Activated CD4-positive, alpha-beta T cell treated with anti-CD3 and anti-CD28 coated beads, Interleukin-2, Interleukin-6, amounts not matched to agents 100 ng/mL and 50 ng/mL, durations not matched to agents 16 hours and 8 hours (primary cell): ENCODE measurements at regions not wholly inside any gene's neighbourhood (a gene's known extent, or its start where the extent isn't known, plus 50 kb on each side); places are given as distances from the start of the nearest gene placed in this dataset.

Source experiments
- DNase-seq: peaks from one replicate; pipeline ENCODE4 v3.0.0-alpha.2; 2020

DNA sequence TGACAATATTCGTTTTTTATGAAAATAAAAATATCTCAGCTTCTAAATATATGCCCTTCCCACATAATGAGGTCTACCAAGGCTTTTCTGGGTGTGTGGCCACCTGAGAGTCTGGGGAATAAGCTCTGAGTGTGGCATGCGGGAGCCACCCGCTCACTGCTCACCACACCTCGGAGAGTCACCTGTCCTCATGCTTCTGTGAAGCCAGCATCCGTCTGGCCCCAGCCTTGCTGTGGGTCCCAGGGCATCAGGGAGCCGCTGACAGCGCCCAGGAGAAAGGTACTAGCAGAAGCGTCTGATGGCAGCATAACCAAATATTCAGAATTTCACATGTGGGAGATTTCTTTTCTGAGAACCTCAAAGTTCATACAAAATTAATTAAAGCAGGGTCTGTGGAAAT is 133.2 kb upstream of the IRX4 start:
- DNase-seq = no peak

DNA sequence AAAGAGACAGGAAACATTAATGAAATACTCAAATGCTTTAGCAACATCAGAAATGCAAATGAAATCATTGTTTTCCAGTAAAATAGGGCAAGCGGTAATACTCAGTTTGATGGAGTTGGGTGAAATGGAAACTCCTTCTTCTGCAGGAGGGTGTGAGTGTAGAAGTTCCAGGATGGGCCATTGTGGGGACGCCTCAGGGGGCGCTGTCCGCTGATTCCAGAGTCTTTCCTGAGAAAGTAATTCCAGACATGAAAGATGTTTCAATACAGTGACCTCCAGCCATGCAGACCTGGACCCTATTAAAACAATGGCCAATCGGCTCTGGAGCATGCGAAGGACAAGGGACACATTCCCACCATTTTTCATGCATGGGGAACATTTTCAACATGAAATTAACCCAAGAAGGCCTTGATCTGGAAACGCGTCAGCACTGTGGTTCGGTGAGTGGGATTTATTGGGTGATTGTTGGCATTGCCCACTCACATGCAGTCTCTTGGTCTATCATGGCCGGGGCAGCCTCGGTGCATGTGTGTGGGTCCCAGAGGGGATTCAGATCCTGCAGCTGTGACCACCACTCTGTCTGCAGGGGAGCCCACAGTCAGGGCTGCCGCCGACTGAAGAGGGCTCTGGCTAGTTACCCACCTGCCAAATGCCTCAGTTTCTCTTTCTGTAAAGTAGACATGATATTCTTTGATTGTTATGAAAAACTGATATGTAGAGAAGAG is 132.6 kb upstream of the IRX4 start:
- no peak for DNase-seq

DNA sequence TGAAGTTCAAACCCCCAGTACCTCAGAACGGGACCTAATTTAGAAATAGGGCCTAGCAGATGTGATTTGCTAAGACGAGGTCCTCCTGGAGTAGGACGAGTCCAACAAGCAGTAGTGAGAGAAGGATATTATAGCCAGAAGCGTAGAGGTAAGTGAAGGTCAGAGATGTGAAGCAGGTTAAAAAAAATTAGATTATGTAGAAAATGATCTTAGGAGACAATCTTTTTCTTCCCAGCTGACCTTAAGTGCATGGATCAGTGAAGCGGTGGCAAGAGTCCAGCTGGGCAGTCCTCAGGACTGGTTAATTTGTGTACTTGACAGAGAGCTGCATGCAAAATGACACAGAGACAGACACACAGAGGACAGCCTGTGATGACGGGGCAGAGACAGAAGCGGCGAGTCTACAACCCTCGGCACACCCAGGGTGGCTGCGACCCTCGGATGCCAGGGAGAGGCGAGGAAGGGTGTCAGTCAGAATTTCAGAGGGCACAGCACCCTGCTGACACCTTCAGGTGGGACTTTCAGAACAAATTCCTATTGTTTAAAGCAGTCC is 131.4 kb upstream of the IRX4 start:
- no peak for DNase-seq

DNA sequence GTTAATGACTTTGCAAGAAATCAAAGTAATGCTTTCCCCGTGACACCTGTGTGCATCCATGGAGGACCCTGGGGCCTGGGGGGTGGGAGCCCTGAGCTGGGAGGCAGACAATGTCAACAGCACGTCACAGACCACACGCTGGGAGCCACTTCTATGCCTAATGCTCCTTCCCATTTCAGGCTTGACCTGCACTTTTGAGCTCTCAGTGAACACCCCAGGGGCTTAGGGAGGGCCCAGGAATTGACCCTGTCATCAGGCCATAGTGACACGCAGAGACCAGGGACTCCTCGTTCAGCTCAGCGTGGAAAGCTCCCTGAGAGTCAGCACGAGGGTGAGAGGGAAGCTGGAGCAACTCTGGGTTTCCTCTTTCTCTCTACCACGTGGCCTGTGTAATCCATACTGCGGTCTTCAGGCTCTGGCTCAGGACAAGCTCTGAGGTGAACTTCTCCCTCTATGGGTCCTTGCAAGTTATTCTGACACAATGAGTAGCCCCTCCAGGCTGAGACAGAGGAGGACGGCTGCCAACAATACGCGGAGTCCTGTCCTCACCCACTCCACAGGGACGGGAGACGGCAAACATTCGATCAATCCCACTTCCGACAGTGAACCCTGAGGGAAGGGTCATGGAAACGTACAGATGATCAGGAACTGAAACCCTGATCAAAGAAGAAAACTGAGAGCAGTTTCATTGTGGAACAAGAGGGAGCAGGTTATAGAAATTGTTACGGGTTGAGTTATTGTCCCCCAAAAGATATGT is 130.8 kb upstream of the IRX4 start:
- no peak for DNase-seq

DNA sequence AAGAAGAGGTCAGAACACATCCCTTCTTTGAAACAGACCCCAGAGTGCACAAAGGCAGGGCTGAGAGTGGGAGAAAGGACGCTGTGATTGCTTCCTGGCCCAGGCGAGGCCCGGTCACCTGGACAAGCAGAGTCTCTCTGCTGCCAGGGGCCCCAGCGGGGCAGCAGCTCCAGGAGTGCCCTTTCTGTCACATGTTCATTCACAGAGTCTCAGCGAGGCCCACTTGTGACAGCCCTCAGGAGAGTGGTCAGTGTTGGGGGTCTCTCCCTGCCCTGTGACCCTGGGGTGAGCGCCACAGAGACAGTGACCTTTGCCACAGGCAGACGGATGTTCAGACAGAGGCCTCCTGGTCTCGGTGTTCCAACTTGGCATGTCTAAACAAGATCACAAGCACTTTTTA is 130.2 kb upstream of the IRX4 start:
- DNase-seq = no peak

DNA sequence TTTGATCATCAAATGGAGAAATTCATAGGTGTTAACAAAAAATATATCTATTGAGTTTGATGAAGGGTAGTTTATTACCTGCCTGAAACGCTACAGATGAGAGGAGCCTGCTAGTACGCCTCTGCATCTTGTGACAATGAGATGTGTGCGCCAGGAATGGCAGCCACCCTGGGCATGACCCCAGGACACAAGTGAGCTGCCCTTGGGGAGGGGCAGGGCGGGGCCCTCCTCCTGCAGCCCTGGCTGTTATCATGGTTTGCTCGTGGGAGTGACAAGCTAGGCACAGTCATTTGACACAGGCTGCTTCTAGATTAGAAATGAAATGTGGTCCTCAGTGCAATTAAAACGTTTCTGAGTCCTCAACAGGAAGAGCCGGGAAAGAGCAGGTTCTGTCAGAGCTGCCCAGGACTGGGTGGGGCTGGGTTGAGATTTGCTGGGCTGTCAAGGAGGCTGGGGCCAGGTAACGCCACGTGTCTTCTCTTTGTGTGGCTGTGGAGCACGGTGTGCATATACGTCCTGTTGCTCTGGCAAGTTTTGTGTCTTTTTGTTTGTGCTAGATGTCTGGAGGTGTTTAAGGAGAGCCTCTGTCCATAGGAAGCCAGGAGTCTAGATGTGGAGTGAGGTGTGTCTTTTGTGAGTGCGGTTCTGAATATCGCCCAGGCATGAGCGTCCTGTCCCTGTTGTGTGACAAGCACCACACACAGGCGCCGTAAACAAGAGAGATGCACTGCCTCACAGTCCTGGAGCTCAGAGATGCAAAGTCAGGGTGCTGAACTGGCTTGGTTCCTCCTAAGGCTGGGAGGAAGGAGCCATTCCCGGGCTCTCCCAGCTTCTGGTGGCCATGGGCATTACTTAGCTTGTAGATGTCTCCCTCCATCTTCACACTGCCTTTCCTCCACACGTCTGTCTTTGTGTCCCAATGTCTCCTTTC is 129.0 kb upstream of the IRX4 start:
- no peak for DNase-seq

DNA sequence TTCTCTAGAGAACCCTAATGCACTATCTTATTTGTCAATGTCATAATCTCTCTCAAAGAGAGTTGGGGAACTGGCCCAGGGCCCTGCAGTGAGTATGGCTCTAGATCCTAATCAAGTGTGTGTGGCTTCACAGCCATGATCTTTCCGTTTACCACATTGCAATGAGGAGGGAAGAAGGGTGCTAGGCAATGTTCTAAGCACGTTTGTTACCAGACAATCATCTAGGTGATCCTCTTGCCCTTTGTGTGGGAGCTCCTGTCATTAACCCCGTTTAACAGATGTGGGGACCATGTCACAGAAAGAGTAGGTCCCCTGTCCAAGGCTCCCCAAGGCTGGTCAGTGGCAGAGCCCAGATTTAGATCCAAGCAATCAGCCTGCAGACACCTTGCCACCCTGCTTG is 128.2 kb upstream of the IRX4 start:
- no peak for DNase-seq

DNA sequence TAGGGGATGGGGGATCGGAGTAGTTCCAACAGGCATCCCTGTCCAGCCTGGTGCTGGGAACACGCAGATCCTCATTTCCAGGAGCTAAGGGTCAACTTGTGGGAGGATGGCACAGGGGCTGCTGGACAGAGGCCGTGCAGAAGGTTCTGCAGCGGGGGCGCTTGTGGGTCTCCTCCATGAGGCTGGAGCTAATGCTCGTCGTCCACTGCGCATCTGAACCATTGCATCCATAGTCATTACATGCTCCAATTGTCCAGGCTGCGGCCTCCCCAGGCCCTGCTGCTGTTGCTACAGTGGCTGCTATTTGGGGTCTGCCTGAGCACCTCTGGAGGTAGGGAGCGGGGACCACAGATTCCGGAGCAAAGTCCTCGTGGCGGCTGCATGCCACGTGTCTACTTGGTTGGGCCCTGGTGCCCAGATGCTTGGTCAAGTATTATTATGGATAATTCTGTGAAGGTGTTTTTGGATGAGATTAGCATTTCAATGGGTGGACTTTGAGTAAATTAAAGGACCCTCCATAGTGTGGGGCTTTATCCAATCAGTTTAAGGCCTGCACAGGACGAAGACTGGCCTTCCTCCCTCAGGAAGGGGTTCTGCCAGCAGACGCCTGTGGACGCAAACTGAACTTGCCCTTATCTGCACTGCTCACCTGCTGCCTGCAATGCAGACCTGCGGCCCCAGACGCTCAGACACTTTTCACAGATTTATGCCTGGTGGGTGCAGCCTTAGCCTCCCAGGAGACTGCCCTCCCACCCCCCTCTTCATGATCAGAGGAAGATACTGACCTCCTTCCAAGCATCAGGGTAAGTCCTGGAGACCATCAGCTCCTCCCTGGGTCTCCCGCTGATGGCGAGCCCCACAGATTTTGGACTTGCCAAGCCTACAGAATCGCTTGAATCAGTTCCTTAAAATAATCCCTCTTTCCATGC is 127.5 kb upstream of the IRX4 start:
- no peak for DNase-seq

DNA sequence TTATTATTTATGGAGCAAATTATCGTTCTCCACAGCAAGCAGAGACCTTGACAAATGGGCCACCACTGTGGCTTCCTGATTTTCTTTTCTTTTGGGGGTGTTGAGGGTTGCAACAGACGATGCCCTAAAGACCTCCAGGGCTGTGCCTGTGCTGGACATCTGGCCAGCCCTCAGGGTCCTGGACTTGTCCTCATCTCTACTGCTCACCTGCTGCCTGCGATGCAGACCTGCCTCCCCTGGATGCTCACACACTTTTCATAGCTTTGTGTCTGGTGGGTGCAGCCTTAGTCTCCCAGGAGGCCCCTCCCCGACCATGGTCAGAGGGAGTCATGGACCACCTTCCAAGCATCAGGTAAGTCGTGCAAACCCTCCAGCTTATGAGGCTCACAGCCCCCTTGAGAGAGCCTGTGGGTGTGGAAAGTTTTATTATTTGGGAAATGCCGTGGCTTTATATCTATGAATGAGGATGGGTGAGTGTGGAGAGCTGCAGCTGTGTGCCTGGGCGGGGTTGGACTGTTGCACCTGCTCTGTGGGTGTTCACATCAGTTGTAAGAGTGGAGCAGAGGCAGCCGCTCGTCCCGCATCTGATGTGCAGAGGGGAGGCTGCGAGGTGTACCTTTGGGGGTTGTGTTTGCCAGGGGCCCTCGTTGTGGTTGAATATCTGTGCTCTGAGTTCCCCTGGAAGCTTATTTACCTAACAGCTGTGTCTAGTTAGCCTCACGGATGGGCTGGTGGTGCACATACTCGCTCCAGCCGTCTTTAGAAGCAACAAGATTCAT is 126.3 kb upstream of the IRX4 start:
- no peak for DNase-seq

DNA sequence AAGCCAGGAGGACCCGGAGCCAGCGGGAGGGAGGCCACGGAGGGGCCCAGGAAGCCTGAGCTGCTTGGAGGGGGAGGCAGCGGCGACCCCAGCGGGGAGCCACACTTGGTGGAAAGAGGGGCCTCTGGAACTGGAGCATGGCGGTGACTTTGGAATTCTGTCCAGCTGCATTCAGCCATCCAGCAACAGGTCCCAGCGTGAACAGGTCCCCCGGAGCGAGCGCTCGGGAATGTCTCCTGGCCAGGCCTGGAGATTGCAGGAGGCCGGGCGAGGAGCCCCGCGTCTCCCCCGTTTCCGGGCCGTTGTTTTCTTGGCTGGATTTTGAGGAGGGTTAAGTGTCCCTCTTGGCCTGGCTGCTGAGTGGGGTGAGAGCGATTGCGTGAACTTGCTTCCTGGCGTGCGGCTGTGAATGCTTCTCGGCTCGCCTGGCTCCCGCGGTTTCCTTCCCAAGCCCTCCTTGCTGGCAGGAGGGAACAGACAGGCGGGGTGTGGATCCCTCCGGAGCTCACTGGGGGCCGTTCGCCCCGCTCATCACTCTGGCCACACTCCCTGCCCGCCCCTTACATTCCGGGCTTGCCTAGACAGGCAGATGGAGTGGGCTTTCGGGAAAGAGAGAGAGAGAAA is 125.3 kb upstream of the IRX4 start:
- DNase-seq = no peak

DNA sequence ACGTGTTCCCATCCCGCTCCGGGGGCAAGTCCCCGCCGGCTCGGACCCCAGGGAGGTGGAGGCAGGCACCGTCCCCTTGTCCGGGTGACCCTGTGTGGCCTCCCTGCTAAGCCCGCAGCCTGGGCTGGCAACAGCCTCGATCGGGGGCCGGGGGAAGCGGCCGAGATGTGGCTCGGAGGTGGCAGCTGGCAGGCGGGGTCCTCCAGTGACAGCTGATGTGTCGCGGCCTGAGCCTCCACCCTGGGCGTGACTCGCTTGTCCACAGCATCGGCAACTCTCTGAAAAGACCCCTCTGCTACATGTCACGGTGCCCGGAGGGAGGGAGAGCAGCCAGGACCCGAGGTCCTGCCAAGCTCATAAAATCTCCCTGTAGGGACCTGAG is 124.8 kb upstream of the IRX4 start:
- DNase-seq = no peak

DNA sequence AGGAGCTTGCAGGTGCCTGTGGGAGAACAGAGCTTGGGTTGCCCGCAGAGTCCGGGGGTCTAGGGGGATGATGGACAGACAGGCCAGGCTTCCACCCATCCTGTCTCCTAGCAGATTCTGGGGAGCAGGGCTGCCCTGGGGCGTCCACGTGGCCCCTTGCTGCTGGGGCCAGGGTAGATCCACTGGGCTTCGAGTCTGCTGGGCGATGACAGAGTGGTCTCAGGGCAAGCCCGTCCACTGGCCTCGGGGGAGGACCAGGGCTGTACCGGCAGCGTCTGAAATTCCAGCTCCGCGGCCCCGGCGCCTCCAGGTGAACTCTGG is 124.2 kb upstream of the IRX4 start:
- no peak for DNase-seq

DNA sequence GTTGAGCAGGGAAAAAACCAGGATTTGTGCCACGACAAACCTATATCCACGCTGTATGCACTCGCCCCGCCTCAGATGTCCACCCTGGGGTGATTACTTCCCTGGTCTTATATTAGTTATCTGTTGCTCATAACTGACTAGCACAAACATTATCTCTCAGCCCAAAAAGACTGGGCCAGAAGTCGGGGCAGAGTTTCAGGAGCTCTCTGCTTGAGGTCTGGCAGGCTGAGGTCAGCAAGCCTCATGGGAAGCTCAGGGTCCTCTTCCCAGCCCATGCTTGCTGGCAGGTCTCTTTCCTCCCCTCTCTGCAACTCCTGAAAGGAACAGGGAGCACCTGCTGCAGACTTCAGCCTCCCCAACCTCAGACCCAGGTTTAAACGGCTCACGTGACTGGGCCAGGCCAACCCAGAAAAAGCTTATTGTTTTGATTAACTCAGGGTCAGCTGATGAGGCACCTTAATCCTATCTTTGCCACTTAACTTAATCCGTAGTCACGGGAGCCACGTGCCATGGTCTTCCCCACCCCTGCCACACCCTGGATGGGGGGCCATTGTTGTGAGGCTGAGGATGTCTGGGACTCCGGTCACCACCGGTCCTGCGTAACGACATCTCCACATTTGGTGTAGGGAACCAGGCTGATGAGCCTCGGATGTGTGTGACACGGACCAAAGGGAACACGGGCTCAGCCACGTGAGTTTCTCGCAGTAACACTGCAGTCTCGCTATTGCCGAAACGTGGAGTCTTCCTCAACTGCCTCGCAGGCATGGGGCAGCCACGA is 123.7 kb upstream of the IRX4 start:
- DNase-seq = no peak

DNA sequence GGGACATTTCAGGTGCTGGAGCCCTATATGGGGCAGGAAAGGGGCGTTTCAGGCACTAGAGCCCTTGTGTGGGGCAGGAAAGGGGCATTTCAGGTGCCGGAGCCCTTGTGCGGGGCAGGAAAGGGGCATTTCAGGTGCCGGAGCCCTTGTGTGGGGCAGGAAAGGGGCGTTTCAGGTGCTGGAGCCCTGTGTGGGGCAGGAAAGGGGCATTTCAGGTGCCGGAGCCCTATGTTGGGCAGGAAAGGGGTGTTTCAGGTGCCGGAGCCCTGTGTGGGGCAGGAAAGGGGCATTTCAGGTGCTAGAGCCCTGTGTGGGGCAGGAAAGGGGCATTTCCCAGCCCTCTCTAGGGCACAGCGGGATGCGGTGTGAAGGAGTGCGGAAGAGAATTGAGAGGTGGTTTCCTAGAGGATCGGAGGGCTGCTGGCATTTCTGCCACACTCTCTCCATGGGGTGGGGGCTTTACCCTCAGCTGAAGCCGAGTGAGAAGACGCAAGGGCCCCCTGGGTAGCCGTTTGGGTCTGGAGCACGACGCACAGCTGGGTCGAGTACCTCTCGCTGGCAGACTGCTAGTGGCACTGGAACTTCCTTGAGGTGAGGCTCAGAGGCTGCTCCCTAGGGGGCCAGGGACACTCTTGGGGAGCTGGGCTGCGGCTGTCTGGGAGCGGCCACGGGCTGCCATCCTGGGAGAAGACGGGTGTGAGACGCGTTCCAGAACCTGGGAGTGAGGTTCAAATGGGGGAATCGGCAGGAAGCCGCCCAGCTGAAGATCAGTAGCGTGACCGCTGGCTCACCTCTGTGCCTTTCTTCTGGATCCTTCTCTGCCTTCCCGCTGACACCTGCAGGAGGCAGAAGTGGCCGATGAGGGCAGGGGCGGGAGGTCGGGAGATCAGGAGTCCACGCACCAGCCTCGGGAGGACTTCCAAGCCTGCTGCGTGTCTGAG is 122.6 kb upstream of the IRX4 start:
- DNase-seq = no peak

DNA sequence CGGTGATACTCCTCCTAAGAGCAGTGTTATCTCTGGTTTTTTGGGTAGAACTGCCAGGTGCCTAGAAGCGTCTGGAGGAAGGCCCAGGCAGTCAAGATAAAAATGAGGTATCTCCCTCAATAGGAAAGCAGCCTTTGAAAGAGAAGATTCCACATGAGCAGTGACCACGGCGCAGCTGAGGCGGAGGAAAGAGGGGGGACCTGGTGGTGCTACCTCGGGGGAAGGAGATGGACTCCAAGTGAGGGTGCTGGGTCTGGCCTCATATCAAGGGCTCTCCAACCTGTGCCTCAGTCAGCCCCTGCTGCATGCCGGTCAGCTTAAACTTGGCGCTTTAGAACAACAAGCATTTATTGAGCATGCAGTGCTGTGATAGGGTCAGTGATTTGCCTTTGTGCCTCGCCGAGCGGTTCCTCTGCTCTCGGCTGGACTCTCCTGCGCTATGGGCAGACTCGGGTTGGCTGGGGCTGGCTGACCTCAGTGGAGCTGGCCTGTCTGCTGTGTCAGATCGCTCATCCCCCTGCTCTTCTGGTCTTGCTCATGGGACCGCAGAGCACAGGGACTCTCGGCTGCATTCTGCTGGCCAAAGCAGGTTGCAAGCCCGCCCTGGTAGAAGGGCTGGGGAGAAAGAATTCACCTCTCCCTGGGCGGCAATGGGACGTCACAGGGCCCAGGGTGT is 121.1 kb upstream of the IRX4 start:
- no peak for DNase-seq

DNA sequence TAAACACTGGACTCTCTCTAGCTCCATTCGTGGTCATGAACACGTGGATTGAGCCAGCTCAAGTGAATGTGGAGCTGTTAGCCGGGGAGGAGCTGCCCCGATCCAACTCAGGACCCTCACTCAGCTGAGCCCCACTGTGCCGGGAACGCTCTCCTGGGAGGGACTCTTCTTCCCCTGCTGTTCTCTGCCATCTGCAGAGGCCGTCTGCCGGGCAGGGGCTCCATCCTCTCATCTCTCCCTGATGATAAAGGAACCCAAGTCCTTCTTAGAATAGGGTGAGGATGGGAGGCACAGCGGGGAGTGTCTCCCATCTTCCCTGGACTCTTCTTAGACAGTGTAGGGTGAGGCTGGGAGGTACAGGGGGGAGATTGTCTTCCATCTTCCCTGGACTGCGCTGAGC is 120.5 kb upstream of the IRX4 start:
- DNase-seq = no peak

DNA sequence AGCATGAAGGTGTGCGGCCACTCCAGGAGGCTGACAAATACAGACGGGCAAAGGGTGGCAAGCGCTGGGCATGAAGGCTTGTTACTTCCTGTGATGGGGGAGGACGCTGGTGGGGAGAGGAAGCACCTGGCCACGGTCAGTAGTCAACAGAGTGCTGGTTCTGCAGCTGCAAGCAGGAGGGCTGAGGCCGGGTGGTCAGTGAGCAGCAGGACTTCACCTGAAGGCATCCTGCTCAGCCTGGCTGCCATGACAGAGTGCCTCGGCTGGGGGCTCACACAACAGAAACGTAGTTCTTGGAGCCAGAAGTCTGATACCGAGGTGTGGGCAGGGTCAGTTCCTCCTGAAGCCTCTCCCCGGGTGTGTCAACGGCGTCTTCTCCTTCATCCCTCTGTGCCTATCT is 118.6 kb upstream of the IRX4 start:
- DNase-seq = no peak

DNA sequence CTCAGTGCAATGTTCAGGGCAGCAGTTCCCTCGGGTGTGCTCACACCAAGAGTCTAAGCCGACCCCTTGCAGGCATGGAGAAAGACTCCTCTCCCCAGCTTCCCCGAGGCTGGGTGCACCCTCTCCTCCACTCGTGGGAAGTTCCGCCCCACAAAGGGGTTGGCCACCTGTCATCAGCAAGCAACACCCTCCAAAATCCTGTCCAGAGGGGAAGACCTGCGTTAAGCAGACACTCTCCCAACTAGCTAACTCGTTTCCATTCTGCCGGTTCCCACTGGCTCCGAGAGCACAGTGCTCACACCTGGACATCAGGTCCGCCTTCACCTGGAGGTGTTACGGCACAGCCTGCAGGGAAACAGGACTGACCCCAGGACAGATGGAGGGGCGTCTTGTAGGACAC is 117.9 kb upstream of the IRX4 start:
- DNase-seq = no peak

DNA sequence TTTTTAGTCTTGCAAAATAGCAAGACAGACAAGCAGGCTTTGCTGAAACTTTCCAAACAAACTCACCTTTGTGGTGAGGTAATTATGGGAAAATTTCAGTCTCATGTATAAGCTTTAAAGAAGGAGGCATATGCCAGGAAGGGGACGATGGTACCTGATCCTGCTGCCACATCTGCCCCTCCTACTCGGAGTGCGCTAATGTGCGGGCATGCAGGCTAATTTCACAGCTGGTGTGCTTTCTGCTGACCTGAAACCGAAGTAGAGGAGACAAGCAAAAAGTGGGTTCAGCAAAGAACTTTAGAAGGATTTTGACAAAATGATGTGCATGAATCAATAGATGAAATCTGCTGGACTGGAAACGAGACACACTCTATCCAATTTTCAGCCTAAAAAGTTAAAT is 117.1 kb upstream of the IRX4 start:
- DNase-seq = no peak
